ENCODE measurements at regions not wholly inside any gene's neighbourhood (a gene's known extent, or its start where the extent isn't known, plus 50 kb on each side); places are given as distances from the start of the nearest gene placed in this dataset.

- TF ChIP-seq EZH2 (IDR thresholded peaks at IDR 0.05; ENCODE audit: low read length) (no peak), CTCF (optimal IDR thresholded peaks at IDR 0.05 in 1 of 3, IDR thresholded peaks at IDR 0.05 in 1 of 3, conservative IDR thresholded peaks at IDR 0.05 in 1 of 3; ENCODE audit: extremely low read depth in 1 of 3, insufficient read depth in 2 of 3, low read length in 3 of 3) (no peak)
- dilution Hi-C loops (cut with MboI; ENCODE audit: extremely low pct_ligation_motif_present, low sequenced_read_pairs) = no loop called here
Measured at GRCh38 chr1:121471523-121471922, 286.7 kb downstream of the SRGAP2C start.

GRCh38 chr1:121472017-121472416 is 287.2 kb downstream of the SRGAP2C start:
- H3K4me2 ChIP-seq (ENCODE audit: control insufficient read depth, extremely low read depth, insufficient read depth, low read depth, low read length) = no peak overlapping the region
- dilution Hi-C loops (cut with MboI; ENCODE audit: extremely low pct_ligation_motif_present, low sequenced_read_pairs) = no loop called here
- H3K9me3 ChIP-seq (ENCODE audit: control insufficient read depth, low read depth, low read length) = no peaks in the 10 kb centered on the region
- H3K9ac ChIP-seq (ENCODE audit: control insufficient read depth, extremely low read depth, insufficient read depth, low read length) = no peak overlapping the region
- H3K36me3 ChIP-seq (ENCODE audit: control insufficient read depth in 2 of 2, extremely low read depth in 1 of 2, insufficient read depth in 2 of 2, low read length in 2 of 2) = no peaks in the 10 kb centered on the region
- H3K4me1 ChIP-seq (ENCODE audit: control insufficient read depth, extremely low read depth, insufficient read depth, low read length) = no peaks in the 10 kb centered on the region
- no peaks in the 10 kb centered on the region for H3K79me2 ChIP-seq (ENCODE audit: control insufficient read depth, insufficient read depth, low read length)
- H3K9me1 ChIP-seq (ENCODE audit: control insufficient read depth, extremely low read depth, insufficient read depth, low read length) = no peaks in the 10 kb centered on the region
- FAIRE-seq = no peak
- no peak for TF ChIP-seq EZH2 (IDR thresholded peaks at IDR 0.05; ENCODE audit: low read length)
- H3K27ac ChIP-seq (ENCODE audit: control insufficient read depth, insufficient read depth, low read length) = no peak overlapping the region
- H2AFZ ChIP-seq (ENCODE audit: control insufficient read depth, low read length) = no peak overlapping the region
- H3K27me3 ChIP-seq (ENCODE audit: control insufficient read depth, extremely low read depth, insufficient read depth, low read length) = no peaks in the 10 kb centered on the region
- no peak overlapping the region for H3K4me3 ChIP-seq (ENCODE audit: control insufficient read depth in 2 of 3, extremely low read depth in 1 of 3, insufficient read depth in 2 of 3, low read depth in 1 of 3, low read length in 3 of 3)
- no peak for DNase-seq (ENCODE audit: low read depth, low spot score)
- no peaks in the 10 kb centered on the region for H4K20me1 ChIP-seq (ENCODE audit: control insufficient read depth, extremely low read depth, insufficient read depth, low read length)

More at GRCh38 chr1:121471523-121471922, 286.7 kb downstream of the SRGAP2C start:
- Histone ChIP-seq H3K27ac (ENCODE audit: control insufficient read depth, insufficient read depth, low read length) (no peak overlapping the region), H3K4me3 (ENCODE audit: control insufficient read depth in 2 of 3, extremely low read depth in 1 of 3, insufficient read depth in 2 of 3, low read depth in 1 of 3, low read length in 3 of 3) (no peak overlapping the region), H3K27me3 (ENCODE audit: control insufficient read depth, extremely low read depth, insufficient read depth, low read length) (no peaks in the 10 kb centered on the region), H2AFZ (ENCODE audit: control insufficient read depth, low read length) (no peak overlapping the region), H4K20me1 (ENCODE audit: control insufficient read depth, extremely low read depth, insufficient read depth, low read length) (no peaks in the 10 kb centered on the region), H3K9me3 (ENCODE audit: control insufficient read depth, low read depth, low read length) (no peaks in the 10 kb centered on the region), H3K79me2 (ENCODE audit: control insufficient read depth, insufficient read depth, low read length) (no peaks in the 10 kb centered on the region), H3K4me1 (ENCODE audit: control insufficient read depth, extremely low read depth, insufficient read depth, low read length) (no peaks in the 10 kb centered on the region), H3K9me1 (ENCODE audit: control insufficient read depth, extremely low read depth, insufficient read depth, low read length) (no peaks in the 10 kb centered on the region), H3K36me3 (ENCODE audit: control insufficient read depth in 2 of 2, extremely low read depth in 1 of 2, insufficient read depth in 2 of 2, low read length in 2 of 2) (no peaks in the 10 kb centered on the region), H3K4me2 (ENCODE audit: control insufficient read depth, extremely low read depth, insufficient read depth, low read depth, low read length) (no peak overlapping the region), H3K9ac (ENCODE audit: control insufficient read depth, extremely low read depth, insufficient read depth, low read length) (no peak overlapping the region)
- FAIRE-seq (peak; percentile 68), DNase-seq (ENCODE audit: low read depth, low spot score) (no peak)

- FAIRE-seq (no peak), DNase-seq (ENCODE audit: low read depth, low spot score) (no peak)
- H3K9me1 ChIP-seq (ENCODE audit: control insufficient read depth, extremely low read depth, insufficient read depth, low read length) = no peaks in the 10 kb centered on the region
- H4K20me1 ChIP-seq (ENCODE audit: control insufficient read depth, extremely low read depth, insufficient read depth, low read length) = no peaks in the 10 kb centered on the region
- H3K4me2 ChIP-seq (ENCODE audit: control insufficient read depth, extremely low read depth, insufficient read depth, low read depth, low read length) = no peak overlapping the region
- no peaks in the 10 kb centered on the region for H3K9me3 ChIP-seq (ENCODE audit: control insufficient read depth, low read depth, low read length)
- H3K4me3 ChIP-seq (ENCODE audit: control insufficient read depth in 2 of 3, extremely low read depth in 1 of 3, insufficient read depth in 2 of 3, low read depth in 1 of 3, low read length in 3 of 3) = no peak overlapping the region
- H3K36me3 ChIP-seq (ENCODE audit: control insufficient read depth in 2 of 2, extremely low read depth in 1 of 2, insufficient read depth in 2 of 2, low read length in 2 of 2) = no peaks in the 10 kb centered on the region
- H2AFZ ChIP-seq (ENCODE audit: control insufficient read depth, low read length) = no peak overlapping the region
- peak overlapping the region; percentile 5 for H3K27ac ChIP-seq (ENCODE audit: control insufficient read depth, insufficient read depth, low read length)
- no peaks in the 10 kb centered on the region for H3K27me3 ChIP-seq (ENCODE audit: control insufficient read depth, extremely low read depth, insufficient read depth, low read length)
- H3K4me1 ChIP-seq (ENCODE audit: control insufficient read depth, extremely low read depth, insufficient read depth, low read length) = peaks cover 5% of the 10 kb centered on the region
- H3K79me2 ChIP-seq (ENCODE audit: control insufficient read depth, insufficient read depth, low read length) = no peaks in the 10 kb centered on the region
- TF ChIP-seq CTCF (optimal IDR thresholded peaks at IDR 0.05 in 1 of 3, IDR thresholded peaks at IDR 0.05 in 1 of 3, conservative IDR thresholded peaks at IDR 0.05 in 1 of 3; ENCODE audit: extremely low read depth in 1 of 3, insufficient read depth in 2 of 3, low read length in 3 of 3) = no peak
- TF ChIP-seq EZH2 (IDR thresholded peaks at IDR 0.05; ENCODE audit: low read length) = no peak
- no peak overlapping the region for H3K9ac ChIP-seq (ENCODE audit: control insufficient read depth, extremely low read depth, insufficient read depth, low read length)
- dilution Hi-C loops (cut with MboI; ENCODE audit: extremely low pct_ligation_motif_present, low sequenced_read_pairs) = no loop called here
Measured at GRCh38 chr1:121483234-121483633, 298.5 kb downstream of the SRGAP2C start.
